Inflammatory macrophage treated with lipopolysaccharide for 1 hour (primary cell): ENCODE measurements at regions not wholly inside any gene's neighbourhood (a gene's known extent, or its start where the extent isn't known, plus 50 kb on each side); places are given as distances from the start of the nearest gene placed in this dataset.
A peak's percentile ranks its signal among the peaks of the same experiment; 100 is the strongest.
"Not testable (repeated sequence)": the region's sequence is repeated elsewhere in the genome, so short reads cannot be mapped to it uniquely, and the experiment has no call there.

Source experiments
- DNase-seq, 2 donors: peaks; one replicate each; pipeline ENCODE4 v3.0.0-alpha.2; 2020 to 2022

DNA sequence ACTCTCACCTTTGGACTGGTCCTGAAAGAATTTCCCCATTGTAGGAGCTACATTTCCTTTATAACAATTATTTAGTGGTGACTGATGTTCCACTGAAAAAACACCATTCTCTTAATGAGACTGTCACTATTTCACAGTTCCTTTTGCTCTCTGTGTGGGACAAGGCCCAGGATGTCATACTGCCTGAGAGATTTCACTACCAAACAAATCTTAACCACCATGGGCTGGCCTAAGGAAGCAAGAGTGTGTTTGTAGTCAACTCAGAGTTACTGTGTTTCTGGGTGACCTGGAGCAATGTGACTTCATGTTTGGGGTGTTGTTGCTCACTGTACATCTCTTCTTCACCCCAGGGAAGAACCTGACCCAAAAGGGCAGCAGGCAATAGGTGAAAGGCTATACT, 50.1 kb upstream of the ZNF608 start:
- no peak for DNase-seq

- no peak for DNase-seq
These were observed 51.2 kb upstream of the ZNF608 start for GRCh38 chr5:124797665-124798087.

DNA sequence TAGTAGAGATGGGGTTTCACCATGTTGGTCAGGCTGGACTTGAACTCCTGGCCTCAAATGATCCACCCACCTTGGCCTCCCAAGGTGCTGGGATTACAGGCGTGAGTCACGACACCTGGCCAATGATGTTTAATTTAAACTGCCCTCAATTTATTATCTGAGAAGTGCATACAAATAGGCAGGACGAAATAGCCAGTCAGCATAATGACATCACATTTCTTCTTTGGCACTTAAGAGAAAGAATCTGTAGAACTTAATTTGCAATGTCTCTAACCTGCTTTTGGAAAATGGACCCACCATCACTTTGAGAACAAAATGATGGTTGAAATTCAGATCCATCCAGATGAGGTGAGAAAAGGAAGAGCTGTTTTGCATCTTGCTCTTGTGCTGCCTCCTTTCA, 52.5 kb upstream of the ZNF608 start:
- no peak for DNase-seq

- no peak for DNase-seq
These were observed 55.1 kb upstream of the ZNF608 start for GRCh38 chr5:124801551-124801950.

DNA sequence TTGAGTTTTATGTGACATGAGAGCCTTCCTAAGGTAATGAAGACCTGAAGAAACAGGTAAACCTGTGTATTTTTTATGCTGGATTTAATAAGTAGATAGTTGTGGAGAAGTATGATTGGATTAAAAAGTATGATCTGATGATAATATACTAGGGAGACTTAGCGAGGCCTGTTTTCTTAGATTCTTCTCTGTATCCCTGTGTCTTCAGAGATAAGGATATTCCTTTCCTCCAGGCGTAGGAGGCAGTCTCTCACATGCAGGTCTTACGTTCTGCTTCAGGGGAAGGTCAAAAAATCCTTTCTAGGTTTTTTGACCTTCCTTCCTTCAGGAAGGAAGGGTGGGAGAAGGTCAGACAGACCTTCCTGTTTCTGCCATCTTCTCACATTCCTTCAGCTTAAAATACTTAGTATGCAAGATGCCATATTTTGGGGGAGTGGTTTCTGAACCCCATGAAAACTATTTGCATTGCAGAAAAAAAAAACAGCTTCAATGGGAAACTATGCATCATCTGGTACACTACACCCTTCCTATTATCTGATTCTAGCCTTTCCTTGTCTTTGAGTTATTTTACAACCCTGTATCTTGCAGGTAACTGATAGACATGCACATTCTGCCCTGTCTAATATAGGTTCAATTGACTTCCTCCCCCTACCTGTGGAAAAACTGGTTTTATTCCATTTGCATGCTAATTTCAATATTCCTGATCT, 57.3 kb upstream of the ZNF608 start:
- DNase-seq: no peak

DNA sequence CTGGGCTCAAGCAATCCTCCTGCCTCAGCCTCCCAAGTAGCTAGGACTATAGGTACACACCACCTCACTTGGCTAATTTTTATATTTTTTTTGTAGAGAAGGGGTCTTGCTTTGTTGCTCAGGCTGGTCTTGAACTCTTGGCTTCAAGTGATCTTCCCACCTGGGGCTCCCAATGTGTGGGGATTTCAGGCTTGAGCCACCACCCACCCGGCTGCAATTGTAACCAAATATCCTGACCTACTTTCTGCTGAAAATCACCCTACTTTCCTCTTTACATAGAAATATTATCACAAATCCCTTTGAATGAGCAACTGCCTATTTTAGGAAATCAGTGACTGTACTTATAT, 59.6 kb upstream of the ZNF608 start:
- DNase-seq: no peak

DNA sequence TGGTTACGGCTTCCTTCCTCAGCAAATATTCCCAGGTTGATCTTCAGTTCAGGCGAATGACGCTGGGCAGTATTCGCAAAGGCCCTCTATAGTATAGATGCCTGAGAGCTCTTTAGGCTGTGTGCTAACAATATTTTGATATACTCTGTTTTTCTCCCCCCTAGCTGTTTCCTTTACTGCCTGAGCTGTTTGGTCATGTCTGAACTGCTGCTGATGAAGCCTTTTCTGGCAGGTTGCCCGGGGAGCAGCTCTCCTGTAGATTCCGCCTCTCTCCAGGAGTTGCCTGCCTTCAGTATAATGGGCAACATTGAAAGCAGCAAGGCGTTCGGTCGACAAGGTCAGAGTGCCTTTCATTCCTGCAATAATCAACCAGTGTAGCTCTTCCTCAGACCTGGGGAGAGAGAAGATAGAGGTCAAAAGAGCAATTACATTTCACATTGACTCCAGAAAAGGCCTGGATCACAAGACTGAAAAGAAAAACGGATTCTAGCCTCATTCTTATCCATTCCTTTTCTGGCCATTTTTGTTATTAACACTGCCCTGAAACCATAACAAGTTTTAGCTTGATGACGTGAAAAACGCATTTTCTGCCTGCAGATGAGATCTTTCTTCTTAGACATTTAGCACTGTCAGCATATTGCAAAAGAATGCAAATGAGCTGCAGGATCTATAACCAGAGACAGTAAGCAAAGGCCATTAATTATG, 60.1 kb upstream of the ZNF608 start:
- DNase-seq: no peak

GRCh38 chr5:124808842-124809268, 62.4 kb upstream of the ZNF608 start:
- no peak for DNase-seq

- no peak for DNase-seq
These were observed 64.1 kb upstream of the ZNF608 start for GRCh38 chr5:124810396-124811006.

DNA sequence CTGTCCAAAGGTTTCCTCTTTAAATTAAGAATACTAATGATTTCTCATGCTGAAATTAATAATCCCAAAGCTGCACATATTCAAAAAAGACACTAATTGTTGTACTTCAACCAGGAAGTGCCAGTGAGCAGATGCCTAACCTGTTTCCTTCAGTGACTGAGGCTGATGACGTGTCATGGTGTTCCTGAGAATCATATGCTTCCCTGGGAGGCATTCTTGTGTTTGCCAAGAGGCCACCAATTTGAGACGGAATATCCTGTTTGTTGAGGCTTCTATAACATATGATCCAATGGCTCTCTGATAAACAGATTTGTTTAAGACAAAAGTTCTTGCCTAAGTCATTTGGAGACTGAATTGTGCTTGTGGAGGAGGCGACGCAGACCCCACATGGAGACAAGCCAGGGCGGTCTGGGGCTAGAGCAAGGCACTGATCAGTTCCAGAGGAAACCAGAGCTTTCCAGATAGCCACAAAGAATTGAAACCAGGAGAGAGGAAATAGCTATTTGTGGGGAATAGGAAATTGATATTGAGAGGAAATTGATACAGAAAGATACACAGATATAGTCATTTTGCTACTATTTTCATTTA, 66.4 kb upstream of the ZNF608 start:
- DNase-seq: no peak

DNA sequence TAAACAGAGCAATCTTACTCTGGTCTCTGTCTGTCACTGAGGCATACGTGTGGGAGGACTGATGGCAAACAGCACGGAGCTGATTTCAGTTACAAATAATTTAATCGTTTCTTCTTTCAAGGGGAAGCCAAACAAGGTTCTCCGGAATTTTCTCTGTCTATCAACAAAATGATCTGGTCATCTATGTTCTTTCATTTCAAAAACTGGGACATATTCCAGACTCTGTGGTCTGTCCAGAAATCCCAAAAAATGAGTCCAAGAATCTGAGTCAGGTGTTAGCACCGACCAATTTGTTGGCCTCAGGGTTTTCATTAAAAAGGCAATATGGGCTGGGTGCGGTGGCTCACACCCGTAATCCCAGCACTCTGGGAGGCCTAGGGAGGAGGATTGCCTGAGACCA, 69.9 kb upstream of the ZNF608 start:
- no peak for DNase-seq

GRCh38 chr5:124819201-124819600, 72.8 kb upstream of the ZNF608 start:
- DNase-seq: no peak

DNA sequence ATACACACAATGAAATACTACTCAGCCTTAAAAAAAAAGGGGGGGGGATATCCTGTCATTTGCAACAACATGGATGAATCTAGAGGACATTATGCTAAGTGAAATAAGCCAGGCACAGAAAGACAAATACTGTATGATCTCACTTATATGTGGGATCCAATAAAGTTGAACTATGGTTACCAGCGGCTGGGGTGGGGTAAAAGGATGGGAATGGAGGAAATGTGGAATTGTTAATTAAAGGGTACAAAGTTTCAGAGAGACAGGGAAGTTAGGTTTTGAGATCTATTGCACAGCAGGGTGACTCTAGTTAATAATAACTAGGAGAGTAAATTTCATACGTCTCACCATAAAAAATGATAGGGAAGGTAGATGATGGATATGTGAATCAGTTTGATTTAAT, 76.2 kb upstream of the ZNF608 start:
- no peak for DNase-seq

DNA sequence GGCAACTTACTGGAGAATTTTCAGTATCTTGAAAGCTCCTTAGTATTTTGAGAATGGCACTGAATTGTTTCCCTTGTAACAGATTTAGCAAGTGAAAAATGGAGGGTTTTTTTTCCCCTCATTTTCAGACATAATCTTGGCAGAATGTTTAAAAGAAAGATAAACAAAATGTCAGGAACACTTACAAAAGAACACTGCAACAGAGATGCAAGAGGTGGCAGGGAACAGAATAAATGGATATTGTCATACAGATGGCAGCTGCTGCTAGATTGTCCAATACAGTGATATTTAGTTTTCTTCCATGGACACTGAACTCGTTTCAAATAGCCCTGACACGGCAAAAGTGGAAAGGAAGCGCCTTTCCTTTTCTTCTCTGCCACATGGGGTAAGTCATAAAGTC, 76.9 kb upstream of the ZNF608 start:
- no peak for DNase-seq

GRCh38 chr5:124824637-124825158, 78.3 kb upstream of the ZNF608 start:
- DNase-seq: peak in 1 of 2 donors; percentile 11

- DNase-seq: no peak
These were observed 79.0 kb upstream of the ZNF608 start for GRCh38 chr5:124825250-124825982.

- DNase-seq: no peak
These were observed 79.5 kb upstream of the ZNF608 start for GRCh38 chr5:124825983-124826337.

DNA sequence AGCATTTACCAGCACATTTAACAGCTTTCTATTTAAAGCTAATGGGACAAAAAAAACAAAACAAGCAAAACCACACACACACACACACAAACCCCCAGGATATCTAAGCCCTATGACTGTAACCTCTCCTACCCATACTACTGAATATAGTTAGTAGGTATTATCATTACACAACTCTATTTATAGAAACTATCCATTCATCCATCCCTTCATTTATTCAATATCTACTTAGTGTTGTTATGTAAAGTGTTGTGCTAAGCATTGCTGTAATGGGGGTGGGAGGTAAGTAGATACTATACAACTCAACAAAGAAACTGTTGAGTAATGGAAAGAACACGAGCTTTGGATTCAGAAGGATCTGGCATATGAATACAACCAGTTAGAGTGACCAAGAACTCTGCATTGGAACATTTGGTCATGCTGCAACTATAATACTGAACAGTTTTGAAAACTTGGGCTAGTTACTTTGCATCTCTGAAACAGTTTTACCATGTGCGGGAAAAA, 82.3 kb upstream of the ZNF608 start:
- DNase-seq: no peak

DNA sequence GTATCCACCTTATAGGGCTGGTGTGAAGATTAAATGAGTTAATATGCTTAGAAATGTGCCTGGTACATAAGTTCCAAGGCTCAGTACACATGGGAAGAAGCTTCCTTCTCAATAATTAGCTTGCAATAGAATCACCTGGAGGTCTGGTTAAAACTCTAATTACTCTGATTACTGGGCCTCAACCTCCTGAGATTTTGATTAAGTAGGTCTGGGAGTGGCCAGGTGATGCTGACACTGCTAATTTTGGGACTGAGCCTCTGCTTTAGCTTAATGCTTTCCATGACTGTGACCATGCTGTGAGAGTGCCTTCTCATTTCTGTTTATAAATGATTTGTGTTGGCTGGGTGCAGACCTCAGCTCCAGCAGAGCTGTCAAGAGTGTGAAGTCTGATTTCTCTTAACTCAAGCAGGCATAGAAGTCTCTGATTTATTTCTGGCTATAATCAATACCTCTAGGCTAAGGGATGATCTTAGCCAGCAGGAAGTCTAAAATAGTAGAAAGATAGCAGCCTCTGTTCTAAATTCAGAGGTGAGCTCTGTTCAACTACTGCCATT, 85.3 kb upstream of the ZNF608 start:
- DNase-seq: no peak

DNA sequence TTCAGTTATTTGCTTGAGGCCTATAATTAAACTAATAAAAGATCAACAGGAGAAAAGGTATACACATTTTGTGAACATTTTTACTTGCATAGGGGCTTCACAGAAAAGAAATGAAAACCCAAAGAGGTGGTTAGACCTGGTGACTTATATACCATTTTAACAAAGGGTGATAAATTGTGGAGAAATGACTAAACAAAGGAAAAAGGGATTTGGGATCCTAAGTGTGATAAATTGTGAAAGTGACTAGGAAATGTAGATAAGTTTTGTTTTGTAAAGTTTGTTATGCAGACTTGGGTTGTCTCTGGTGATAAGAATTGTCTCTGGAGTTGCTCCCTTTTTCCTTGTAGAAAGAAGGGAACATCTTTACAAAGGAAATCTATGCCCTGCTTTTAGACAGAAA, 86.1 kb upstream of the ZNF608 start:
- no peak for DNase-seq

- DNase-seq: not testable (repeated sequence)
These were observed 89.9 kb upstream of the ZNF608 start for GRCh38 chr5:124836314-124836713.

- no peak for DNase-seq
These were observed 93.0 kb upstream of the ZNF608 start for GRCh38 chr5:124839371-124839998.
